ENCODE measurements at regions not wholly inside any gene's neighbourhood (a gene's known extent, or its start where the extent isn't known, plus 50 kb on each side); places are given as distances from the start of the nearest gene placed in this dataset.
"Not testable (repeated sequence)": the region's sequence is repeated elsewhere in the genome, so short reads cannot be mapped to it uniquely, and the experiment has no call there.

- not testable (repeated sequence) for DNase-seq (ENCODE audit: low read depth in 4 of 4, low spot score in 1 of 4)
Measured at GRCh38 chr10:22467393-22467792, 122.1 kb downstream of the SPAG6 start.

GRCh38 chr10:22468570-22469320 is 123.4 kb downstream of the SPAG6 start:
- no peak for DNase-seq (ENCODE audit: low read depth in 4 of 4, low spot score in 1 of 4)

GRCh38 chr10:22473044-22473443 is 127.7 kb downstream of the SPAG6 start:
- no peak for DNase-seq (ENCODE audit: low read depth in 4 of 4, low spot score in 1 of 4)

- no peak for DNase-seq (ENCODE audit: low read depth in 4 of 4, low spot score in 1 of 4)
Measured at GRCh38 chr10:22473459-22473858, 128.2 kb downstream of the SPAG6 start.

- peak in 2 of 4 experiments; percentile 15 to 45 for DNase-seq (ENCODE audit: low read depth in 4 of 4, low spot score in 1 of 4)
Measured at GRCh38 chr10:22475651-22476600, 130.6 kb downstream of the SPAG6 start.

- no peak for DNase-seq (ENCODE audit: low read depth in 4 of 4, low spot score in 1 of 4)
Measured at GRCh38 chr10:22476601-22477321, 131.5 kb downstream of the SPAG6 start.

- DNase-seq (ENCODE audit: low read depth in 4 of 4, low spot score in 1 of 4): no peak
Measured at GRCh38 chr10:22477334-22478287, 132.3 kb downstream of the SPAG6 start.

GRCh38 chr10:22478555-22479334 is 133.4 kb downstream of the SPAG6 start:
- no peak for DNase-seq (ENCODE audit: low read depth in 4 of 4, low spot score in 1 of 4)

- DNase-seq (ENCODE audit: low read depth in 4 of 4, low spot score in 1 of 4): no peak
Measured at GRCh38 chr10:22479419-22479818, 134.1 kb downstream of the SPAG6 start.

GRCh38 chr10:22481106-22481505 is 135.8 kb downstream of the SPAG6 start:
- no peak for DNase-seq (ENCODE audit: low read depth in 4 of 4, low spot score in 1 of 4)

GRCh38 chr10:22481687-22482539 is 136.6 kb downstream of the SPAG6 start:
- no peak for DNase-seq (ENCODE audit: low read depth in 4 of 4, low spot score in 1 of 4)

GRCh38 chr10:22483132-22483531 is 137.8 kb downstream of the SPAG6 start:
- DNase-seq (ENCODE audit: low read depth in 4 of 4, low spot score in 1 of 4): no peak

Measured in stimulated activated CD4-positive, alpha-beta T cell treated with anti-CD3 and anti-CD28 coated beads, Interleukin-1b, Interleukin-23, amount 100 ng/mL, for 24 hours (primary cell).